NCI-H460 (cell line): ENCODE measurements at regions not wholly inside any gene's neighbourhood (a gene's known extent, or its start where the extent isn't known, plus 50 kb on each side); places are given as distances from the start of the nearest gene placed in this dataset.
"Not testable (repeated sequence)": the region's sequence is repeated elsewhere in the genome, so short reads cannot be mapped to it uniquely, and the experiment has no call there.

Source experiments
- DNase-seq: peaks from one replicate; pipeline ENCODE4 v3.0.0-alpha.2; 2016; ENCODE audit warnings: low read depth; ENCODE audit errors: extremely low read depth

DNA sequence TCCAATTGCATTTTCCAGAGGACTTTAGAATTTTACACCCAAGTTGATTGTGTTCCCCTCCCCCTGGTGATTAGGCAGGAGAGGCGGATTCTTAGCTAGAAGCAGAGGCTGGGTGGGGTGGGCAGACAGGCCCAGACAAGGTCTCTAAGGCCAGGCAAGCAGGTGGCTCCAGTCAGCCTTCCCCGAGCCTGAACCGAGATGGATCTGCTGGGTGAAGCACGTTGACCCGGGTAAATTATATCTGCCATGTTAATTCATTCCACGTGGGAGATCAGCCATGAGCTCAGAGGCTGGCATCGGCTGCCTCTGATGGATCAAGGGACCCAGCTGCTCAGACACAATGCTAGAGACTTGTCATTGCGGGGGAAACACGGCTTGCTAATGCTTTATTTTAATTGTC, 159.5 kb upstream of the MAFB start:
- DNase-seq, result no peak

DNA sequence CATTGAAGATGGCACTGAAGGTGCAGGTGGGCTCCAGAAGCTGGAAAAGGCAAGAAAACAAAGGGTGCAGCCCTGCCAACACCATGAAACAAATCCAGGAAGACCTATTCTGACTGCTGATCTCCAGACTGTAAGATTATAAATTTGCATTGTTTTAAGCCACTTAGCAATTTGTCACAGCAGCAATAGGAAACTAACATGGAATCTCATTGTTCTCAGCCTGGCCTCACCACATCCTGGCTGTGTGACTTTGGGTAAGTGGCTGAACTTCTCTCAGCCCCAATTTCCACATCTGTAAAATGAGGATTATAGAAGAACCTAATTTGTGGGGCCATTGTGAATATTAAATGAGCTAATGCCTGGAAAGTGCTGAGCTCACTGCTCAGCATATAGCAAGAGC, 160.4 kb upstream of the MAFB start:
- no peak for DNase-seq

DNA sequence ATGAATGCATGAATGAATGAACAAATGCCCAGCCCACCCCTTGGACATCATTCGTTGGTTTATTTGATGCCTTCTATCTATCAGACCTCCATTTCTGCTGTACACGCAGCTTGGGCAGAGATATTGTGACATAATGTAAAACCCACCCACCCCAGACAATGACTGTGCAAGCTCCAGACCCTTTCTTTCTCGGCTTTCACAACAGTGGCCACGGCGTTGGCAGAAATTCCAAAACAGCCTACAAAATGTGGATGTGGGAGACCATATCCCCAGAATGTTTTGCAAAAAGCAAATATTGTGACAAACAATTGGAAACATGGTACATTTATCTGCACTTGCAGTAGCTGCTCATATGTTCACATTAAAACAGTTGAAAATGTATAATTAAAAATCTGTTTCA, 162.0 kb upstream of the MAFB start:
- DNase-seq, result no peak

DNA sequence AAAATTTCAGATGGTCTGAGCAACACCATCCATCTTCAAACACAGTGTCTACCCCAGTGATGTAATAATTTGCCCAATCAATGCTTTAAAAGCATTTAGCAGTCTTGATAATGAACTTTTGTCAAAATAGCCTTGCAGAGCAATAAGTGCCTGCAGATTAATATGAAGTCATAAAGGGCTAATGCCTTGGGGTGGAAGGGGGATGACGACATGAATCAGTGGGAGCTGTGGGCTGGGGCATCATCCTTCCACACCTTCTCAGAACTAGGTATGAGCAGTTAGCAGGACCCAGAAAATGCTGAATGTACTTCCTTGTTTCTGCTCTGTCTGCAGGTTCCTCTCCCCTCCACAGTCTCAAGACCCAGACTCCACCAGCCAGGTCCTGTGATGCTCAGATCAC, 166.2 kb upstream of the MAFB start:
- no peak for DNase-seq

DNA sequence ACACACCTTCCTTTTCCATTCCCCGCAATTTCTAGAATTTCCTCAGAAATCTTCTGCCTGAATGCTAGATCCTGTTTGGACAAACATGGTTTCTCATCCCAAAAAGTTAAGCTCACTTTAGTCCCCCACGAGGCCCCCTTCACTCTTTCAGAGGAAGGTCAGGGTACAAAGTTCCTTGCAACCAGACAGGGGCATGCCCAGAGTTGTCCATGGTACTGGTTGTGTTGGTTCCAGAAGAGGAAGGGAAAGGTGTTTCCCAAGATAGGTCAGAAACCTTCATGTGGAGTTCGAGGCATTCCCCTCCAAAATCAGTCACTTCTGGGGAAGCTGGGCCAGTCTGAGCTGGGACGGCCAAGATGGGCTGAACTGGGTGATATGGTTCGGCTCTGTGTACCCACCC, 167.6 kb upstream of the MAFB start:
- DNase-seq, result no peak

DNA sequence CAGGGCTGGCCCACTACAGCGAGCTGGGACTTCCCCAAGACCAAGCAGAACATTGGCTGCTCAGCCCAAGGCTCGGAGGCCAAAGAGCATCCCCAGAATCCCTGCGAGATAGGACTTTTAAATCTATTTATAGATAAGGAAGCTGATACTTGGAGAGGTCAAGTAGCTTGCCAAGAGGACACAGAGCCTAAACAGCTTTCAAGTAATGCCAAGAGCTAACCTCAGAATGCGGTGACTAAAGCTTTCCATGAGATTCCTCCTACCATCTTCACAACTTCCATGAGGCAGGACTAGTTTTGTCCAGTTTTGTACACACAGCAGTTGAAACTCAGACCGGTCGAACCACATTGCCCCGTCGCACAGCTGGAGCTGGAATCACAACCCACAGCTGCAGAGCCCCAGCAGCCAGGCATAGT, 168.1 kb upstream of the TOP1 start:
- DNase-seq, result no peak

DNA sequence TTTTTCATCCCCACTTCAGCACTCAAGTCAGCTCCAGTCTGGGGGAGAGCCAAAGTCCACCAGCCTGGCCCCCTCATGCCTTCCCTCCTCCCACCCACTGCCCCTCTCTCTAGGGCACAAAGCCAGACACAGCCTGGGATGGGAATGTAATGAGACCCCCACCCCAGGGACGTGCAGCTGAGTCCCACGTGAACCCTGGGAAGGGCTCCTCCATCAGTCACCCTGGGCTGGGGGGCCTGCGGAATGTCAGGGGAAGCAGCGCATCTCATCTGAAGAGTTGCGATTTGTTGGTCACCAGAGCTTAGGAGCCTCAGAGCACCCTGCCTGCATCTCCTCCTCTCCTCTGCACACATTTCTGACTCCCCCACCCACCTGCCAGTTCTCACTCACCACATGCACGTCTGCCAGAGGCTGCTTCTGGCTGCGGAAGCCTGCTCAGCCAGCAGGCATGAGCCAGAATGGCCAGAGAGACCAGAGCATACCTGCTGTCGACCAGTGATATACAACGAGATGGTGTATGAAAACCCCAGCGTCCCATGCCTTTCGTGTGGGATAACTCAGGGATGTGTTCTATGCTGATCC, 167.1 kb upstream of the TOP1 start:
- DNase-seq, result no peak

DNA sequence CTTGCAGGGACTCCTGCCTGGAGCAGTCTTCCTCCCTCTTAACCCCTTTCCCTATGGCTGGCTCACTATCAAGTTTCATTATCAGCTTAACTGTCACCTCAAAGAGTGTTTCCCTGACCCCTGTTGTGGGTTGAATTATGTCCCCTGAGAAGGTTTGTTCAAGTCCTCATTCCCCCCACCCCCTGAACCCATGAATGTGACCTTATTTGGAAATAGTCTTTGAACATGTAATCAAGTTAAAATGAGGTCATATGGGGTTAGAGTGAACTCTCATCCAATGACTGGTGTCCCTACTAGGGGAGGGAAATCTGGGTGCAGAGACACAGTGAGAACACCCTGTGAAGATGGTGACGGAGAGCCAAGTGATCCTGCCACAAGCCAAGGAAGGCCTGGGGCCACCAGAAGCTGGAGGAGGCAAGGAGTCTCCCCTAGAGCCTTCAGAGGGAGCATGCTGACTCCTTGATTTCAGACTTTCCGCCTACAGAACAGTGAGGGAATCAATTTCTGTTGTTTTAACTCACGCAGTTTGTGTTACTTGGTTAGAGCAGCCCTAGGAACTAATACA, 165.2 kb upstream of the TOP1 start:
- DNase-seq, result no peak

DNA sequence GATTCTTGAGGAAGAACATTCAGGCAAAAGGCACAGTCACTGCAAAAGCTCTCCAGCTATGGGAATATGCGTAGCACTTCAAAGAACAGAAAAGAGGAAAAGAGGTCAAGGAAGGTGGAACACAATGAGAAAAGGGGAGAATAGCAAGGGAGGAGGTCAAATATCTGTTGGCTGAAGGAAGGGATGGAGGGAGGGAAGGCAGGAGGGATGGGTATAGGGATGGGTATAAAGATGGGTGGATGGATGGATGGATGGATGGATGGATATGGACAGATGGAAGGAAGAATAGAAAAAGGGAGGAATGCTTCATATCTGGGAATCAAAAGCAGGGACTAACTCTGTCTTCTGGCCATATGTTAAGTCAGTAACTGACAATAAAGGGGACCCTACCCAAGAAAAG, 164.2 kb upstream of the TOP1 start:
- DNase-seq, result no peak

DNA sequence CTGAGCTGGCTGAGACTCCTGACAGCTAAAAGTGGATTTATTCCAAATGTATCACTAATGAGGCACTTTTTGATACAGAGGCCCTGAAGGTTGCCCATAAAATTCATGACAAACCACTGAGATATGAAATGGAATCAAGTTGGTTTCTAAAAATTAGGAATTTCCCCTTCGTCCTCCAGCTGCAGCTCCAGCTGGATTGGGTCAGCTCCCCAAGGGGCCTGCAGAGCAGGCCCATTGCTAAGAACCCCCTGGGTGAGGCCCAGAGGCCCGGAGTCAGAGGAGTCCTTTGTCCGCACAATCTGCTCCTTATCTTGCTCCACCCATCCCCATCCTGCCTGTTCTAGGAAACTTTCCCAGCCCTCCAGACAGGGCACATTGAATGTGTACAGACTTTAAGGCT, 163.5 kb upstream of the TOP1 start:
- DNase-seq, result no peak

DNA sequence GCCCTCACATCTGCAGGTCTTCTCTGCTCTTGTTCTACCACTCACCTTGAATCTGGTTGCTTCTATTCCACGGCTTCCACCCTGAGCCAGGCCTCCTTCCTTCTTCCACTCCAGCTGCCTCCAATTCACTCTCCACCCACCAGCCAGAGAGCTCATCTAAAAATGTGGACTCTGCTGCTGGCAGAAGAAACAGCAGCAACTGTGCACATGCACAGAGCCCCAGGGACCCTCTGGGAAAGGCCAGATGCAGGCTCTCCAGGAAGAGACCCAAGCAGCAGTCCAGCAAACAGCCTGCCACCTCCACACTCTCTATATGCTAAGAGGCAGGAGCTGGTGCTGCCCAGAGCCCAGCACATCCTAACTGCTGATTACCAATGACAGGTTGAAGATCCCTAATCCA, 162.6 kb upstream of the TOP1 start:
- DNase-seq, result no peak

DNA sequence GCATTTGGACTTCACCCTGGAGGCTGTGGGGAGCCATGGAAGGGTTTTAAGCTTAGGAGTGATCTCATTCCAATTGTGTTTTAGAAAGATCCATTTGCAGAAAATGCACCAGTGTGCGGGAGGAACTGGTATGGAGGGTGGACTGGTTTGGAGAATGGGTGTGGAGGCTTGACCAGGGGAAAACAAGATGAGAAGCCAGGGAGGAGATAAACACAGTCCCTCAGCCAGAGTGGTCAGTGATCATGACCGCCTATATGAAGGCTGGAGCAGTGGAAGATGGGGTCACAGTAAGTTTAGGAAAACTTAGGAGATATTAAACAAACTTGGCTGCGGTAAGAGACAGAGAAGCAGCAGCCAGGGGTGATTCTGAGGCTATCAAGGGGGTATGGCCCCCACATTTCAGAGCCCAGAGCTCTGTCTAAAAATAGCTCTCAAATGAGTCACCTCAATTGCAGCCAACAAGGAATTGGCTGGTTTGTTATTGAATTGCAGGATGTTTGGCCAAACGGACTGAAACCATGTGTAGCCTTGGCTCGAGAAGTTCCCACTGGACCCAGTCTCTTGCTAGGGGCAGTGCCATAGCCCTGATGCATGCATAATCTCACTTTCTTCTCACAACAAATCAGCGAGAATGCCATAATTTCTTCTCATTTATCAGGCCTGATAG, 159.9 kb upstream of the TOP1 start:
- DNase-seq, result no peak

DNA sequence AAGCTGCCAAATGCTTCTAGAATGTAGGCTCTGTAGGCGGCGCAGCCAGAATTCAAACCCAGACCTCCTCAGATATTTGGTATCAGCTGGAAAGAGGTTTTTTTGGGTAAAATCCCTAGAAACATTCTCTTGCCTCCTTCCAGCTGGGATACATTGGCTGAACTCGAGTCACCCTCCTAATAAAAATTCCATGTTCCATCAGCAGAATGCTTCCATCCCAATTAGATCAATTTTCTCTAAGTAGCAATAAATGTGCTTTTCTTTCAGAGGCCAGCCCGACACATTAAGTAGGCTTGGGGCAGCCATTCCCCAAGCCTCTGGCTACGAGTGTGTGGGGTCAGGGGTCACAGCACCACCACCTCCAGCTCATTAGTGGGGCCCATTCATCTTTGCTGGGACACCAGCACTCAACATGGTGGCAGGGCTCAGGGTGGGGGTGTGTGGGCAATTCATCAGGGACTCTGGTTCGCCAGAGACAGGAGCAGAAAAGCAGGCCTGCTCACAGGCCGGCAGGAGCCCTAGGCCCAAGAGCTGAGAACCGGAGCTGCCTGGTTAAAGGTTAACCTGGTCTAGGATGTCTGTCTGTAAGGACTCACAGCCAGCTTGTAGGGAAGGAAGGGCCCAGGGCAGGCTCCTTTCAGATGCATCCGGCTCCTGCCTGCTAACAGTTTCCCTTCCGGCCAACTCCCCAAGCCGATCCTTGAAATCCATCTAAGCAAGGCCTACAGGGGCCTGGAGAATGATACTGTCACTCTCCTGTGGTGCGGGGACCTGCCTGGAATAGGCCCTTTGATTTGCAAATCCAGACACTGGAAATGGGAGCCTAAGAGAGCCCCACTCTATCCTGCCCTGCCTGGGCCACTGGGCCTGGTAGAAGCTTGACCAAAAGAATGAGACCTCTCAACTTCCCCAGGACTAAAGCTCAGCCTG, 159.1 kb upstream of the TOP1 start:
- DNase-seq, result no peak

DNA sequence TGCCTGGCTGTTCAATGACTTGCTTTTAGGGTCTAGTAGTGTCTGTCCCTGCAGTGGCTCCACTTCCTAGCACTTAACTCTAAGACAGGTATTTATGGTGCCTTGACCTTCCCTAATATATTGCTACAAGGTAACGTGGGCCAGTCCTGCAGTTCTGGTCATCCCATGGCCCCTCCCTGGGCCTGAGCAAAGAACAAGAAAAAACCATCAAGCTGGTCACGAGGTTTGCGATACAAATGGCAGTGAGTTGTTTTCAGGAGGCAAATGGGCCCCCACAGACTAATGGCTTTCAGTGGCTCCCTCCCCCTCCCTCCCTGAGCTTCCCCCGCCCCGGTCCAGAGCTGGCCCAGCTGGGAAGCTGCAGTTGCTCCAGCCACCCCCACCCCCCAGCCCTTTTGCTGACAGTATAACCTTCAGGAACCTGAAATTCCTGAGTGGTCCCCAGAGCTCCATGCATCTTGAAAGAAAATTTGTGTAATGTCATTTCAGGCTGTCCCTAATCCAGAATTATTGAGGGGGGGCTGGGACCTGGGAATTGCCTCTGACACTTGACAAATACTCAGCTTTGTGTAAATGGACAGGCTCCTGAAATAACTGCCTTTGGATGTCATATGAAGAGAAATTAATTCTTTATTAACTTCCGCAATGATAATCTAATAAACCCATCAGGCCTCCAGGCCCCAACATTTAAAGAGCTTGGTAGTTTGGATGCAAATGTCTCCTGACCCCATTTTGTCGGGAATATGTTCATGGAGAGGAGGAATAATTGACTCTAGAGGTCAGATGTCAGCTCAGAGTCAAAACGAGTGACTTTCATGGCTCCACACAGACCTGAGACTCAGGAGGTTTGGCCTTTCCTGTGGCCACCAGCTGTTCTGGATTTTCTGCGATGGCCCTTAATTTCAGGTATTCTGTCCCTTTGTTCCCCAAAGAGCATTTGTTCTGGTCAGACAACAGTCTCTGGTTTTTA, 153.2 kb upstream of the TOP1 start:
- DNase-seq, result no peak

DNA sequence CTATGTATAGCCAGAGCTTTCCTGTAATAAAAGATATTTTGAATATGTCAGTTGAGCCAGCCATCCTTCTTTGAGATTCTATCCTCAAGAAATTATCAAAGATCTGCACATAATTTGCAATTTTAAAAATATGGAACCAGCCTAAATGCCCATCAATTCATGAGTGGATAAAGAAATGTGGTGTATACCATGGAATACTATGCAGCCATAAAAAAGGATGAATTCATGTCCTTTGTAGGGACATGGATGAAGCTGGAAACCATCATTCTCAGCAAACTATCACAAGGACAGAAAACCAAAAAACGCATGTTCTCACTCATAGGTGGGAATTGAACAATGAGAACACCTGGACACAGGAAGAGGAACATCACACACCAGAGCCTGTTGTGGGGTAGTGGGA, 150.5 kb upstream of the TOP1 start:
- DNase-seq, result not testable (repeated sequence)

DNA sequence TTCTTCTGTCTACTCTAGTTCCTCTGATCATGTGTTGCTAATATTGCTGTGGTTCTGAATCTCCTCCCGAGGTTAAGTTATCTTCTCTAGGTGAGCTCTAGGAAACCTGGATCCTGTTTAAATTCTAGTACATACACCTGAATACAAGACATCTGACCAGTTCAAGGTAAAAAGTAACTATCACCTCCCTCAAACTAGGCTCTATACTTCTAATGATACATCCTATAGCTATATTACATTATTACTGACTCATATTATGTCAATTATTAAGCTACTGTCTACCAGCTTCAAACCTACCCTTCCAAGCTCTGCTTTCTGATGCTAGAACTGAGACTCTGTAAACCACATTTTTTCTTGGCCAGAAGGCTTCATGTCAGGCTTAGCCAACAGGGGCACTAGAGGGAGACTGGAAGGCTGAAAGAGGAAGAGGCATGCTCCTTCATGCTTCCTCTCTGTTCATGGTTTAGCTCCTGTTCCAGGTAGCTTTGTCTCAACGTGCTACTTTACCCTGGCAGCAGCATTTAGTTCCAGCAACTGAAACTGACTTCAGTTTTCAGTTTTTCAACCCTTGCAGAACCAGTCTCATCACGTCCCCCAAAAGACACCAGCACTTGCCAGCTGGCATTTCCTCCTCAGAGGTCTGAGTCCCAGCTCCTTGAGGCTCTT, 148.4 kb upstream of the TOP1 start:
- DNase-seq, result no peak

DNA sequence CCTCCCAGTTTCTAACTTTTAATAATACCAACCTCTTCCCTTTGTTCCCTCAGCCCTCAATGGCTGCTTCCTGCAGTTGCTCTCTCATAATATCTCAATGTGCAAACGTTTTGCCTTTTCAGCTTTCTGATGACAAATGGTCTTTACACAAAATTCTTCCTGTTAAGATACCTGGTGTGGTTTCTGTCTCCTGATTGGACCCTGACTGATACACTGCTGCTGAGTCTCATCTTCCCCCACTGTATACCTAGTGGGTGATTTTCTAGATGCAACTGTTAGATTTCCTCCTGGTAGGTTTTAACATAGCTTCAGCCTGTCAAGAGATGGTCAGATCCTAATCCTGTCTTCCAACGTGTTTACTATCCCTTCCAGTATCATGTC, 147.9 kb upstream of the TOP1 start:
- no peak for DNase-seq

DNA sequence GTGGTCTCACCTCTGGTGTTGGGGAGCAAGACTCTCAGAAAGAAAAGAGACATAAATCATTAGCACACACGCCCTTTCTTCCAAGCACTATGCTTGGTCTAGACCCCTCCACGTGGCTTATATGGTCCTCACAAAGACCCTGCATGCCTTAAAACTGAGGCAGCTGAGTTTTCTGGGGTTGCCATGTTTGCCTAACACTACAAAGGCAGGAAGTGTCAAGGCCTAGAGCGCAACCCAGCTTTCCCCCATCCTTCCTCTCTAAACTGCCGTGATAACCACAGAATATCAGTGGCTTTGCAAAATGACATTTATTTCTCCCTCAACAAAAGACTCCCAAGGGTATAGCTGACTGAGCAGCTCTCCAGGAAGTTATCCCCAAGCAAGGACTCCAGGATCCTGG, 146.5 kb upstream of the TOP1 start:
- DNase-seq, result no peak

DNA sequence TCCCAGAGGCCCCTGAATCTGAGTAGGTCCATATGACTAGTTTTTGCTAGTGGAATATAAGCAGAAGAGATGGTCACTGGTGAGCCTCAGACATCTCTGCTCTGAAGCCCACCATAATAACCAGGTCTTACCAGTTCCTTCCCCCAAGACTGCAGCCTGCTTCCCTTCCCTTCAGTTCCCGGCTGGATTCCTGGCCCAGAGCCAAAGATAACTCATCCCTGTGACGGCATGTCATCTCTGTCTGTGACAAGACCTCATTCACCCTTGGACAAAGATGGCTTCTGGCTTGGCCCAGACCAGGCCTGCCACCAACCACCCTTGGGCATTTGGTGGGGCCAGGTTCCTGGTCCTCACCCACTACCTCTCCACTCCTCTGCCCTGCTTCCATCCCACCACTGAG, 145.5 kb upstream of the TOP1 start:
- no peak for DNase-seq

DNA sequence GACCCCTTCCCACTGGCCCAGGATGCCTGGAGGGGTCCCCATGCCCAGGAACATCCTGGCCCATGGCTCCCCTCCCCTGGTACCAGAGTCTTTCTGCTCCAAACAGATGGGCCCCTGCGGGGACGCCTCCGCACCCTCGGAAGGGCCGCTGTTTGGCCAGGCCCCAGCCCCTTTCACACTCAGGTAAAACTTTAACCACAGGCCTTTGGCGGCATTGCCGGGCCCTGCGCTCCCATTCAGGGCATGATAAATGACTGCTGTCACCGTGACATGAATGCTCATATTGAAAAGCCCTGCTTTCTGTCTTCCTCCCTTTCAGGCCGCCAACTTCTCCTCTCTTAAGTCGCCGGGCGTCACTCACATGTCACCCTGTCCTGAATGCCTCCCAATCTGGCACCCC, 141.5 kb upstream of the TOP1 start:
- no peak for DNase-seq
